HL-60 (cell line): ENCODE measurements at regions not wholly inside any gene's neighbourhood (a gene's known extent, or its start where the extent isn't known, plus 50 kb on each side); places are given as distances from the start of the nearest gene placed in this dataset.

Experiments
- CTCF ChIP-seq: IDR thresholded peaks from one replicate; pipeline ENCODE4 v1.5.1; 2011; ENCODE audit warnings: low read length, control low read depth, inconsistent platforms; ENCODE audit not compliant: insufficient read depth
- GABPA ChIP-seq: IDR thresholded peaks from 2 replicates; pipeline ENCODE4 v1.6.1; 2012; ENCODE audit warnings: low read depth
- POLR2AphosphoS5 ChIP-seq: IDR thresholded peaks from 2 replicates; pipeline ENCODE4 v1.6.1; 2012; ENCODE audit warnings: low read depth
- REST ChIP-seq: IDR thresholded peaks from 2 replicates; pipeline ENCODE4 v1.6.1; 2012; ENCODE audit warnings: low read depth; ENCODE audit not compliant: insufficient replicate concordance

GRCh38 chr13:53941588-53942190 lies 913.1 kb downstream of the OLFM4 start:
- TF ChIP-seq CTCF (no peak), REST (no peak), GABPA (no peak), POLR2AphosphoS5 (no peak)
